ENCODE measurements at regions not wholly inside any gene's neighbourhood (a gene's known extent, or its start where the extent isn't known, plus 50 kb on each side); places are given as distances from the start of the nearest gene placed in this dataset.

- no peak for DNase-seq (ENCODE audit: low read depth in 4 of 4, low spot score in 1 of 4)
These were observed 503.8 kb upstream of the B3GAT1 start for GRCh38 chr11:134915881-134916280.

GRCh38 chr11:134915212-134915611, 503.2 kb upstream of the B3GAT1 start:
- no peak for DNase-seq (ENCODE audit: low read depth in 4 of 4, low spot score in 1 of 4)

- DNase-seq (ENCODE audit: low read depth in 4 of 4, low spot score in 1 of 4), result no peak
These were observed 502.1 kb upstream of the B3GAT1 start for GRCh38 chr11:134913999-134914590.

DNA sequence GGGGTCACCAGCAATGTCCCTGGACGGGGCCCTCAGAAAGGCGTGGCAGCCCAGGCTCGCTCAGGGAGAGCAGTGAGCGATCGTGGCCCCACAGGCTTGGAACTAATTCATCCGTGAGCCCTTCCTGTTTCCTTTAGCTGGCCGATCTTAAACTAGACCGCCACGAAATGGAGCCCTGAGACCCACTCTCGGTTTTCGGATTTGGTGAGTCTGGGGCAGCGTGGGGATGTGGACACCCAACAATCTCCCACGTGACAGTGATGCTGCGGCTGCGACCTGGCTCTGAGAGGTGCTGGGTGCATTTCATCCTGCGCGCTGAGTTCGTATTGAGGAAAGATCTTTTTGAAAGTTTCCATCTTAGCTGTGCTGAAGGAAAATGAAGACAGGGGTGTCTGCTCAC, 501.3 kb upstream of the B3GAT1 start:
- DNase-seq (ENCODE audit: low read depth in 4 of 4, low spot score in 1 of 4), result no peak

GRCh38 chr11:134911514-134912180, 499.6 kb upstream of the B3GAT1 start:
- no peak for DNase-seq (ENCODE audit: low read depth in 4 of 4, low spot score in 1 of 4)

DNA sequence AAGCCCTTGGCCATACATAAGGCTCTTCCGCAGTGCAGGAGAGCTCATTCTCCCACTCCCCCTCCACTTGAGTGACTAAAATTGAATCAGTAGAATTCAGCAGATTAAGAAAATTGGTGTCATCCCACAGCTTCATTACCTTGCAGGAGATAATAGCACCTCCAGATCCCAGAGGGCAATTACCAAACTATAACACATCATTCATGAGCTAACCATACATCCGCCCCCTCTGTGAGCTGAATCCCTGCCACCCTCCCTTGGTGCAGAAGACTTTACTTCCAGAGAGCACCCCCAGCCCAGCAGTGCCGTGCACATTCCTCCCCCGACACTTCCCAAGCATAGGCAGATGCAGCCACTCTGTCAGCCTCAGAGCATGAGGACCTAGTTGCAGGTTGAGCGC, 496.5 kb upstream of the B3GAT1 start:
- DNase-seq (ENCODE audit: low read depth in 4 of 4, low spot score in 1 of 4), result no peak

DNA sequence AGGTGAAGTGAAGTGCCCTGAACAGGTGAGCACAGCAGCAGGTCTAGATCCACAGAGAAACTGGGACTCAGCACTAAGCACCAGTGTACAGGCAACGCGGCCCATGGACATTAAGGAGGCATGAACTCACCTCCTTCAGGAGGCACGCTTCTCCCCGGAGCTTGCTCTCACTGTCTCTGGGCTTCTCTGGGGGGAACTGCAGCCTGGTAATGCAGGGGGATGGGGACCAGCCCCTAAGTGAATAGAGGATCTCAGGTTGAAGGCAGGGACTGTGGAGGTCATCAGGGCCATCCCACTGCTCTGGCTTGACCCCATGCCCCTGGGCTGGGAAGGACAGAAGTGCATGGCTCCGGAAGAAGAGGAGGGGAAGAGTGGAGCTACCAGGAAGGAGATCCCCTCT, 495.6 kb upstream of the B3GAT1 start:
- DNase-seq (ENCODE audit: low read depth in 4 of 4, low spot score in 1 of 4), result no peak

- no peak for DNase-seq (ENCODE audit: low read depth in 4 of 4, low spot score in 1 of 4)
These were observed 494.4 kb upstream of the B3GAT1 start for GRCh38 chr11:134906356-134906955.

DNA sequence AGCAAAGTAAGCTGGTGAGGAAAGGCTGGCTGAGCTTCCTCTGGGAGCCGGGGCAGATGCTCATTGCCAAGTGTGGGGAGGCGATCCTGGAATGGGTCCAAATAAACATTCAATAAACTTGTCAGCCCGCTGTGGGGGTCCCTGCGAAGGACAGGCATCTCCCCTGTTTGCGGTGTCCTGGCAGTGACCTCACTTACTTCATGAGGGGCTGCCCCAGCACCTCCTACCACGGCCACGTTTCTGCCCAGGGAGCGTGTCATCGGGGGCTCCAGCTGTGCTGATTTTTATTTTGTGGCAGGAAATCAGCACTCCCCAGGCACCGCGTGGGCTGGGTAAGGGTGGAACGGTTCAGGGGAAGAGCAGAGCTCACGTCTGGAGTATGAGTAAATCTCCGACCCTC, 493.9 kb upstream of the B3GAT1 start:
- no peak for DNase-seq (ENCODE audit: low read depth in 4 of 4, low spot score in 1 of 4)

GRCh38 chr11:134905517-134905916, 493.5 kb upstream of the B3GAT1 start:
- DNase-seq (ENCODE audit: low read depth in 4 of 4, low spot score in 1 of 4), result no peak

- no peak for DNase-seq (ENCODE audit: low read depth in 4 of 4, low spot score in 1 of 4)
These were observed 492.2 kb upstream of the B3GAT1 start for GRCh38 chr11:134904103-134904790.

DNA sequence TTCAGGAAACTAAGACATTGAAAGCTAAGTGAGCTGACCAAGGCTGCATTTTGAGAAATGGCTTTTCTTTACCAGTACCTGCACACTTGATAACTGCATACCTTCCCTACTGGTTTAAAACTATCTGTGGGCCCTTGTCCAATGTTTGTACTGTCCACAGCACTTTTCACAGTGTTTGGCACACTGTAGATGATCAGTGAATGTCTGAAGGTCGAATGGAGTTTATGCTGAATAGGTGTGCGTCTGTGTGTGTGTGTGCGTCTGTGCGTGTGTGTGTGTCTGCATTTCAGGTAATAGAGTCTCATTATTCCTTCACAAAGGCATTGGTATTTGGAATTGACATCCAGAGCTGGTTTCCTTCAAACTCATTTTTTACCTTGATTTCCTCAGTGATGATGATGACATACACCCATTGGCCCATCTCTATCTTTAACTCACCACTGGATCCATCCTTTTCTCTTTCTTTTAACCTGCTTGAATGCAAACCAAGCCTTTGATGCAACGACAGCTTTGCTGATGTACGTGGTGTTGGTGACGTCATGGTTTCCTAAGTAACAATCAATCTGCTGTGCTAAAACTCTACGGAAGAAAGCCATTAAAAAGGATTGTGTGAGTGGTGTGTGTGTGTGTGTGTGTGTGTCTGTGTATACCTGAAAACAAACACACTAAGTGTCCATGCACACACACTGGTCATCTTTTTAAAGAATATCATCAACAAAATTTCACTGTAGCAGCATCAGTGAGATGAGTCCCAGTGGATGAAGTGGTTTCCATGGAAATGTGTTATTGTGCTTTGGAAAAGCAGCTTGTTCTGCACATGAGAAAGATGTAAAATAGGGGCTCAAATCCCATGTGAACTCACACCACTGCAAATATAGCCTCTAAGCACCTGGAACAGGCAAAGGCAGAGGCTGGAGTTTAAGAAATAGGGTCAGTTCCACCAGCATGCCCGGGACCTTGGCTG, 490.2 kb upstream of the B3GAT1 start:
- DNase-seq (ENCODE audit: low read depth in 4 of 4, low spot score in 1 of 4), result no peak

GRCh38 chr11:134901542-134901941, 489.5 kb upstream of the B3GAT1 start:
- DNase-seq (ENCODE audit: low read depth in 4 of 4, low spot score in 1 of 4), result no peak

GRCh38 chr11:134893810-134894685, 482.0 kb upstream of the B3GAT1 start:
- DNase-seq (ENCODE audit: low read depth in 4 of 4, low spot score in 1 of 4), result no peak

DNA sequence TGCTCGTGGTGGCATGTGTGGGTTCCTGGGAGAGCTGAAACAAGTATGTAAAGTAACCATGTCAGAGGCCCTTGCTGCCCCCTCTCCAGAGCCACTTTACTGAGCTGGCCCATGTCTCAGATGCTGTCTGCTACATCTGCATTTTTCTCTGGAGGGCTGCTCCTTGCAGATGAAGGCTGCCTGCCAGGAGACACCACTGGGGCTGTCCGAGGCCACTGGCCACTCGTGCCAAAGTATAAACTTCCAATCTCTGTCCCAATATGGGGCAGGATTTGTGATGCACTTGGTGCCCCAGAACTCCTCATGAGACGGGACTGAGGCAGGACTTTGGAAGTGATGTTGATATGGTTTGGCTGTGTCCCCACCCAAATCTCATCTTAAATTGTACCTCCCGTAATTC, 478.4 kb upstream of the B3GAT1 start:
- DNase-seq (ENCODE audit: low read depth in 4 of 4, low spot score in 1 of 4), result no peak

DNA sequence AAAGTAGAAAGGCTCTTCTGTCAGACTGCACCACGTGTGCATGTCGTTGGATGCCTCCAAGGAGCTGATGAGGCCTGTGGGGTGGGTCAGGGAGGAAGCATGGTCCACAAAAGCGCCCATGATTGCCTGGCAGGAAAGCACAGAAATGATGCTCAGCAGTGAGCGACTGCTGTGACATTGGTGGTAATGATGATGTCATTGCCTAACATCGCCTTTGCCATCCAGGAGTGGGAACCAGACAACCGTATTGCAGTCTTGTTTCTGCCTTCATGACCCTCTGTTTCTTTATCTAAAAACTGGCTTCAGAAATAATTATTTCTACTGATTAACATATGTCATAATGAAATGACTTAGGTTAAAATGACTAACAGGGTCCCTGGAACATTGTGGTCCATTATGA, 477.8 kb upstream of the B3GAT1 start:
- DNase-seq (ENCODE audit: low read depth in 4 of 4, low spot score in 1 of 4), result no peak

DNA sequence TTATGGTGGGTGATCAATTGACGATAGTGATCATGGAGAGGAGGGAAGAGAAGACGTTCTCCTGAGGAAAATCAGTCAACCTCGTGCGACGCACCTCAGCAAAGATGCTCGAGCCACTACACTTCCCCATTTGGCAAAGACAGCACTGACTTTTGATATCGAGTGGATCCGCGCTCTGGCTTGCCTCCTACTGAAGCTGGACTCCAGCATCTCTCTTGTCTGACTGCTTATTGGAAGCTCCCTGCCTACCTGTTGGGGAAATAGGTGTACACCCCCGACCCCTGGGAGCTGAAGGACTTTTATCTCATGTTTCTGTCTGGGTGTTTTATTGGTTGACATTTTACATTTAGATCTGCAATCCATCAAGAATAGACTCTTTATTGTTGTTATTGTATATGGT, 476.8 kb upstream of the B3GAT1 start:
- DNase-seq (ENCODE audit: low read depth in 4 of 4, low spot score in 1 of 4), result no peak

GRCh38 chr11:134887896-134888295, 475.9 kb upstream of the B3GAT1 start:
- no peak for DNase-seq (ENCODE audit: low read depth in 4 of 4, low spot score in 1 of 4)

DNA sequence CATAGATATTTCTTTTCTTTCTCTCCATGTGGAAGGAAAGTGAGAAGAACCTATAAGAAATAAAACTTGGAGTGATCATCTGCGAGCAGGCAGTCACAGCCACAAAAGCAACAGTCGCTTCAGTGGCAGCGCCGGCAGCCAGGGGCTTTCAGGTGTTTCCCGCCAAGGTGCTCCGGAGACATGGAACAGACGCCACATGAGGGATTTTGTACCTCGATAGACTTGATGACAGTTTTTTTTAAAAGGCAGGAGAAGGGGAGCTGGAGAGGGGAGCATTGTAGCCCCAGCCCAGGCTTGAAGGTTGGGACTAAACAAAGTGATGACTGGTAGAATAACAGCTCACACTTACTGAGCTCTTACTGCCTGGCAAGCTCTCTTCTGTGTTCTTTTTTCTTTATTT, 471.4 kb upstream of the B3GAT1 start:
- no peak for DNase-seq (ENCODE audit: low read depth in 4 of 4, low spot score in 1 of 4)

DNA sequence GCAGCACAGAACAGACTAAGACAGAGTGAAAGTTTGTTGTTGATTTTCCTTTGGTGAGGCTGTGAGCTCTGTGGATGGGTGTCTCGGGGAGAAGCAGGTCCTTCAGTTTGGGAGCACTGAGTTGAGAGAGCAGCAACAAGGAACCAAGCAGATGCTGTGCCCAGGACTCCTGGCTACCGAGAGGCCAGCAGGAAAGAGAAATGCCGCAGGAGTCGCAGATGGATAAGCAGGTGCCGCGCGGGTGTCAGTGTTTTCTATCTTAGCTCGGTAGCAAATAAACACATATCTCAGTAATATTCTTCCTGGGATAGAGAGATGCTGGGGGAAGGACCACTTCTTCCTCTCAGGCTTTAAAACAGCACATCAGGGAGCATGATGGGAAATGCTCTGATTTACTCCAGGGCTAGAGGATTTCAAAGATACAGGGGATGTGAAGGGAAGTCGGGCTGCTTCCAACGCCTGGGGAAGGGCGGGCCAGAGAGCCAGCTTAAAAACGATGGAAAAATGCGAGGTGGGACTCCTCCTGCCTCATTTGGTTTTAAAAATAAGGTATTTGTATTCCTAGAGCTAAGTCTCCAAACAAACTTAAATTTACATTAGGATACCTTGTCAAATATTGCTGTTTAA, 470.7 kb upstream of the B3GAT1 start:
- DNase-seq (ENCODE audit: low read depth in 4 of 4, low spot score in 1 of 4), result no peak

All from stimulated activated CD4-positive, alpha-beta T cell treated with anti-CD3 and anti-CD28 coated beads, Interleukin-1b, Interleukin-23, amount 100 ng/mL, for 24 hours (primary cell).